ENCODE measurements at regions not wholly inside any gene's neighbourhood (a gene's known extent, or its start where the extent isn't known, plus 50 kb on each side); places are given as distances from the start of the nearest gene placed in this dataset.
"Not testable (repeated sequence)": the region's sequence is repeated elsewhere in the genome, so short reads cannot be mapped to it uniquely, and the experiment has no call there.

DNA sequence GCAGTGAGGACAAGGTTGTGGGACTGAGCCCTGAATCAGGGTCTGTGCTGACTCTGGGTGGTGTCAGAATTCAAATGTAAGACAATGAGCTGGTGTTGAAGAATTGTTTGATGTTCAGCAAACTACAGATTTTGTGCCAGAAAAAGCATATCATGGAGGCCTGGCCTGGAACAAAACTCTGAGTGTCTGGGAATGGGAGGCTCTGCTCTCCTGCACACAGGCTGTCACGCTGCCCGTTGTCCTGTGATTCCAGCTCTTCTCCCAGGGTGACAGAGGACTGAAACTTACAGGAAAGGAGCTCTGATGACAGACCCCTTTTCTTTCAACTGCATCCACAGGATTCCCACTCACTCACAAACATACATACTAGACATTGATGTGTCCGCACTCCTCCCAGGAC is 120.1 kb downstream of the ZNF486 start:
- no peak for DNase-seq

DNA sequence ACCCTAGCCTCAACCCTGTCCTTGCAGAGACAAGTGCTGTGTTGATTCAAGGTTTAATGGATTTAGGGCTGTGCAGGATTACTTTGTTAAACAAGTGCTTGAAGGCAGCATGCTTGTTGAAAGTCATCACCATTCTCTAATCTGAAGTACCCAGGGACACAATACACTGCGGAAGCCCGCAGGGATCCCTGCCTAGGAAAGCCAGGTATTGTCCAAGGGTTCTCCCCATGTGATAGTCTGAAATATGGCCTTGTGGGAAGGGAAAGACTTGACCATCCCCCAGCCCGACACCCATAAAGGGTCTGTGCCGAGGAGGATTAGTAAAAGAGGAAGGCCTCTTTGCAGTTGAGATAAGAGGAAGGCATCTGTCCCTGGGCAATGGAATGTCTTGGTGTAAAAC is 118.9 kb downstream of the ZNF486 start:
- peak; percentile 93 for DNase-seq

DNA sequence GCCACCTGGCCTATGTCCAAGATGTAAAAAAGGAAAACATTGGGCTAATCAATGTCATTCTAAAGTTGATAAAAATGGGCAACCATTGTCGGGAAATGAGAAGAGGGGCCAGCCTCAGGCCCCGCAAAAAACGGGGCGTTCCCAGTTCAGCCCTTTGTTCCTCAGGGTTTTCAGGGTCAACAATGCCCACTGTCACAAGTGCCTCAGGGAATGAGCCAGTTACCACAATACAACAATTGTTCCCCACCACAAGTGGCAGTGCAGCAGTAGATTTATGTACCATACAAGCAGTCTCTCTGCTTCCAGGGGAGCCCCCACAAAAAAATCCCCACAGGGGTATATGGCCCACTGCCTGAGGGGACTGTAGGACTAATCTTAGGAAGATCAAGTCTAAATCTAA is 112.5 kb downstream of the ZNF486 start:
- no peak for DNase-seq

DNA sequence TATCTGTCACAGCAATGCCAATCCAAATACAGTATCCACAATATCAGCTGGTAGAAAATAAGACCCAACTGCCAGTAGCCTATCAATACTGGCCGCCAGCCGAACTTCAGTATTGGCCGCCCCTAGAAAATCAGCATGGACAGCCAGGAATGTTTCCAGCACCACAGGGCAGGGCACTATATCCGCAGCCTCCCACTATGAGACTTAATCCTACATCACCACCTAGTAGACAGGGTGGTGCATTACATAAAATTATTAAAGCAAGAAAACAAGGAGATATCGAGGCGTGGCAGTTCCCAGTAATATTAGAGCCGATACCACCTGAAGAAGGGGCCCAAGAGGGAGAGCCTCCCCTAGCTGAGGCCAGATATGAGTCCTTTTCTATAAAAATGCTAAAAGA is 111.3 kb downstream of the ZNF486 start:
- no peak for DNase-seq

DNA sequence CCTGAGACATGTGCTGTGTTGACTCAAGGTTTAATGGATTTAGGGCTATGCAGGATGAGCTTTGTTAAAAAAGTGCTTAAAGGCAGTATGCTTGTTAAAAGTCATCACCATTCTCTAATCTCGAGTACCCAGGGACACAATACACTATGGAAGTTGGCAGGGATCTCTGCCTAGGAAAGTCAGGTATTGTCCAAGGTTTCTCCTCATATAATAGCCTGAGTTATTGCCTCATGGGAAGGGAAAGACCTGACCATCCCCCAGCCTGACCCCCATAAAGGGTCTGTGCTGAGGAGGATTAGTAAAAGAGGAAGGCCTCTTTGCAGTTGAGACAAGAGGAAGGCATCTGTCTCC is 109.7 kb downstream of the ZNF486 start:
- peak; percentile 47 for DNase-seq

DNA sequence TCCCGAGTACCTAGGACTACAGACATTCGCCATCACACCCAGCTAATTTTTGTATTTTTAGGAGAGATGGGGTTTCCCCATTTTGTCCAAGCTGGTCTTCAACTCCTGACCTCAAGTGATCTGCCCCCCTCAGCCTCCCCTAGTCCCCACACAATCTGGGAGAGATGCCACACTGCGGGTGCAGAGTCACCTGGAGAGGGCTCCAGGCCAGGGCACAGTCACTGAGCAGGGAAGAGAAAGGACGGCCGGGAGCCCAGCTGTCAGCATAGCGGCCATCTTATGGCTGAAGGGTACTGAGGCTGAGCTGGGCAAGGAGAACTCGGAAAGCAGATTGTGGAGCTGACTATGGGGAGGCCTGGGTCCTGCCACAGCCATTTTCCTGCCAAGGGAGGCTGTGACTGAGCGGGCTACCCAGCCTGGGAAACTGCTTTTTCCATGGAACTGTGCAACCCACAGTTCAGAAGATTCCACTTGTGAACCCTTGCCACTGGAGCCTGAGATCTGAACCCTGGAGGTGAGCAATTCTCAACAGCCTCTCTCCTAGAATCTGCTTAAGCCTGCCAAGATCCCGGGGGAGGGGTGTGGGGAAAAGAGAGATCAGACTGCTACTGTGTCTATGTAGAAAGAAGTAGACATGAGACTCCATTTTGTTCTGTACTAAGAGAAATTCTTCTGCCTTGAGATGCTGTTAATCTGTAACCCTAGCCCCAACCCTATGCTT is 109.2 kb downstream of the ZNF486 start:
- peak; percentile 47 for DNase-seq

DNA sequence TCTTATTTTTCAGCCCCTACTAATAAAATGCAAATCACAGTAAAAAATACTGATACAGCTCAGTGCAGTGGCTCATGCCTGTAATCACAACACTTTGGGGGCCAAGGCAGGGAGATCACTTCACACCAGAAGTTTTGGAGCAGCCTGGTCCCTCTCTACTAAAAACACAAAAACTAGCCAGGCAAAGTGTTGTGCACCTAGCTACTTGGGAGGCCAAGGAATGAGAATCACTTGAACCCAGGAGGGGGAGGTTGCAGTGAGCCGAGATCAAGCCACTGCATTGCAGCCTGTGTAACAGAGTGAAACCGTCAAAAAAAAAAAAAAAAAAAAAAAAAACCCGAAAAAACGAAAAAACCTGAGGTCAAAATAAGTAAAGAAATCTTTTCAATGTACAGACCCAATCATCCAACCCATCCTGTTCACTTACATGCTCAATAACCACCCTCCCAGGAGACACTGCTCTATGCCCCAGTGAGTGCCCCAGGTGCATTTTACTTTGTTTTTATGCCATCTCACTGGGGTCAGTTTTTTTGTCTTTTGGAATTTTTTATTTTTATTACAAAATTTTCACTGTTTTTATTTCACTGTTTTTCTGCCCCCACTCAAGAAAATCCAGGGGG is 107.0 kb downstream of the ZNF486 start:
- no peak for DNase-seq

DNA sequence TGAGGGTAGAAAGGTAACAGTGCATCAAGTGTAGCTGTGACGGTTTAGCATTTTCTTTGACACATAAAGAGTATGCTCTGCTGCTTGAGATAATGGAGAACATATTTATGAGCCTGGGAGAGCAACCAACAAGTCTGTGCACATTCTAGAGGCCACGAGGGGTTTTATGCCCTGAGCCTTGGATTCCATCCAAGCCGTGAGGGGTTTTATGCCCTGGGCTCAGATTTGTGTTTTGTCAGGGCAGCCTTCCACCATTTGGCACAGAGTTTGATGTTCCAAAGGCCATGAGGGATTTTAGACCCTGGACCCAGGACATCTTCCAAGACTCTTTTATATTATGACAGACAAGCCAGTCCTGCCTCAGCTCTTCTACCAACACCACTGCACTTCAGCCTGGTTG is 106.4 kb downstream of the ZNF486 start:
- no peak for DNase-seq

DNA sequence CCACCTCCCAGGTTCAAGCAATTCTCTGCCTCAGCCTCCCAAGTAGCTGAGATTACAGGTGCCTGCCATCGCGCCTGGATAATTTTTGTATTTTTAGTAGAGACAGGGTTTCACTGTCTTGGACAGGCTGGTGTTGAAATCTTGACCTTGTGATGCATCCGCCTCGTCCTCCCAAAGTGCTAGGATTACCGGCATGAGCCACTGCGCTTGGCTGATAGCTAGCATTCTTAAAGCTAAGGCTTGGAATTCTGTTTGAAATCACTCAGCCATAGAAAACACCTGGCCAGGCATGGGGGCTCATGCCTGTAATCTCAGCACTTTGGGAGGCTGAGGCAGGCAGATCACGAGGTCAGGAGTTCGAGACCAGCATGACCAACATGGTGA is 105.6 kb downstream of the ZNF486 start:
- not testable (repeated sequence) for DNase-seq

DNA sequence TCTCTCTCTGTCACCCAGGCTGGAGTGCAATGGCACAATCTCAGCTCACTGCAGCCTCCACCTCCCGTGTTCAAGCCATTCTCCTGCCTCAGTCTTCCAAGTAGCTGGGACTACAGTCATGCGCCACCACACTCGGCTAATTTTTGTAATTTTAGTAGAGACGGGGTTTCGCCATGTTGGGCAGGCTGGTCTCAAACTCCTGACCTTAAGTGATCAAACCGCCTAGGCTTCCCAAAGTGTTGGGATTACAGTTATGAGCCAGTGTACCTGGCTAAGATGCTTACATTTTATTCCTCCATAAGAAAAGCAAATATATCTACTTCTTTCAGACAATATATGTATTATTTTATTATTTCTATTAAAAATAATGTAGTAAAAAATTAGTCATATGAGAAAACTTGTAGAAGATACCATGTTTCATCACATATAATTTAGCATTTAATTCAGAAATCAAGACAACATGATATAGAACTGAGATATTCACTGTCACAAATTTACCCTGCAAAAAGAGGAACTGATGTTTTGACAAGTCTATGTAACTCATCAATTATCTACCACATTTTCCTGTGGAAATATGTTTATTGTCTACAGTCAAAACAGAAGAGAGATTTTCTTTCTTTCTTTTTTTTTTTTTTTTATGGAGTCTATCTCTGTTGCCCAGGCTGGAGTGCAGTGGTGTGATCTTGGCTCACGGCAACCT is 105.1 kb downstream of the ZNF486 start:
- not testable (repeated sequence) for DNase-seq

DNA sequence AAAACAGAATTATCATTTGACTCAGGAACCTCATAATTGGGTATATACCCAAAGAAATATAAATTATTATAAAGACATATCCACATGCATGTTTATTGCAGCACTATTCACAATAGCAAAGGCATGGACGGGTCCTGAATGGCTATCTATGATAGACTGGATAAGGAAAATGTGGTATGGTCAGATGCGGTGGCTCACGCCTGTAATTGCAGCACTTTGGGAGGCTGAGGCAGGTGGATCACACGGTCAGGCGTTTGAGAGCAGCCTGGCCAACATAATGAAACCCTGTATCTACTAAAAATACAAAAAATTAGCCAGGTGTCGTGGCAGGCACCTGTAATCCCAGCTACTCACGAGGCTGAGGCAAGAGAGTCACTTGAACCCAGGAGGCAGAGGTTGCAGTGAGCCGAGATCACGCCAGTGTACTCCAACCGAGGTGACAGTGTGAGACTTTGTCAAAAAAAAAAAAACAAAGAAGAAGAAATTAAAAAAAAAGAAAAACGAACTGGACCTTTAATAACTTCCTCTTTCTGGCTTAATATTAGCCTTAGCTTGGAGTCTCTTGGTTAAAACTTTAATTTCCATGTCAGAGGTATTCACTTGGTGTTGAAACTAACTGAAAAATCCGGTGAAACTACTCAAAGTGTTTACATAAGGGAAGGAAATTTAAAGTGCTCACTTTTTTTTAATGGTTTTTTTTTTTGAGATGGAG is 104.4 kb downstream of the ZNF486 start:
- no peak for DNase-seq

DNA sequence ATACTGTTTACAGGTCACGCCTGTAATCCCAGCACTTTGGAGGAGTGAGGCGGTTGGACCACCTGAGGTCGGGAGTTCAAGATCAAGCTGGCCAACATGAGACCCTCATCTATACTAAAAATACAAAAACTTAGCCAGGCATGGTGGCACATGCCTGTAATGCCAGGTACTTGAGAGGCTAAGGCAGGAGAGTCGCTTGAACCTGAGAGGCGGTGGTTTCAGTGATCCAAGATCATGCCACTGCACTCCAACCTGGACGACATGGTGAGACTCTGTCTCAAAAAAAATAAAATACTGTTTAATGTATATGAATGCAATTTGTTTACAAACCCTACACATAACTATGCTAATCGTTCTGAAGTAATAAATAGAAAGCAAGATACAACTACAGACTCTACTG is 102.4 kb downstream of the ZNF486 start:
- DNase-seq: no peak

DNA sequence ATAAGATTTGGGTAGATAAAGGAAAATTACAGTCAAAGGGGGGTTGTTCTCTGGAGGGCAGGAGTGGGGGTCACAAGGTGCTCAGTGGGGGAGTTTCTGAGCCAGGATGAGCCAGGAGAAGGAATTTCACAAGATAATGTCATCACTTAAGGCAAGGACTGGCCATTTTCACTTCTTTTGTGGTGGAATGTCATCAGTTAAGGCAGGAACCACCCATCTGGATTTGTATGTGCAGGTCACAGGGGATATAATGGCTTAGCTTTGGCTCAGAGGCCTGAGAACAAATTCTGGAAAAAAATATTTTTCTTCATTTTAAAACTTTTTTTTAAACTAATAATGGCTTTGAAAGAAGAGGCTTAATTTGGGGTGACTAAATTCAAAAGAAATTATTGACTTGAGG is 94.5 kb downstream of the ZNF486 start:
- DNase-seq: not testable (repeated sequence)

DNA sequence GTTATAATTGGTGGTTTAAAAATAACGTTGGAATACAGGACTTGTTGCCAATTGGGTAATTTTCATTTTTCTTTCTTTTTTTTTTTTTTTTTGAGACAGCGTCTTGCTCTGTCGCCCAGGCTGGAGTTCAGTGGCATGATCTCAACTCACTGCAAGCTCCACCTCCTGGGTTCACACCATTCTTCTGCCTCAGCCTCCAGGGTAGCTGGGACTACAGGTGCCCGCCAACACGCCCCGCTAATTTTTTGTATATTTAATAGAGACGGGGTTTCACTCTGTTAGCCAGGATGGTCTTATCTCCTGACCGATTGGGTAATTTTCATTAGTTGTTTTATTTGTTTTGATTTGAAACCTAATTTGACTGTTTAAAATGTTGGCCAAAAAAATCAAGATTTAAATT is 93.7 kb downstream of the ZNF486 start:
- not testable (repeated sequence) for DNase-seq

DNA sequence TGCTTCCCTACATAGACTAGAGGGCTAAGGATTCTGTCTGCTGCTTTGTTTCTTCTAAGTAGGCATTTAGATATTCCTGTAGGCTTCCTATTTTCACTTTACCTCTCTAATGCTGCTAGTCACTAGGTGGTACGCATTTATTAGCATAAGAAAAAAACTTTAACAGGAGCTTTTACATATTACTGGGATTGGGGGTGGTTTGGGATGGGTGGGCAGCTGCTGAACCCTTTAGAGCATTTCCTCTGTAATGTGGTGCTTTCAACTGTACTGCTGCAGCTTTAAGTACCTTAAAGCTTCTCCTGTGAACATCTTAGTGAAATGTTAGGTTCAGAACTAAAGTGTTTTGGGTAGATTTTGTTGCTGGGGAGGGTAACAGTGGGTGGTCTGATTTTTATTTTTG is 92.6 kb downstream of the ZNF486 start:
- no peak for DNase-seq

DNA sequence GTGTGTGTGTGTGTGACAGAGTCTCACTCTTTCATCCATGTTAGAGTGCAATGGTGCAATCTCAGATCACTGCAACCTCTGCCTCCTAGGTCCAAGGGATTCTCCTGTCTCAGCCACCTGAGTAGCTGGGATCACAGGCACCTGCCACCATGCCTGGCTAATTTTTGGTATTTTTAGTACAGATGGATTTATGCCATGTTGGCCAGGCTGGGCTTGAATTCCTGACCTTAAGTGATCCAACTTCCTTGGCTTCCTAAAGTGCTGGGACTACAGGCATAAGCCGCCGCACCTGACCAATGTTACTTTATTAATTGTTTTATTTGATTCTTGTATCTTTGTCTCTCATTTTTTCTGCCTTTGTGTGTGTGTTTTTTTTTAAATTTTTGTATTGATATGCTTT is 89.6 kb downstream of the ZNF486 start:
- no peak for DNase-seq

DNA sequence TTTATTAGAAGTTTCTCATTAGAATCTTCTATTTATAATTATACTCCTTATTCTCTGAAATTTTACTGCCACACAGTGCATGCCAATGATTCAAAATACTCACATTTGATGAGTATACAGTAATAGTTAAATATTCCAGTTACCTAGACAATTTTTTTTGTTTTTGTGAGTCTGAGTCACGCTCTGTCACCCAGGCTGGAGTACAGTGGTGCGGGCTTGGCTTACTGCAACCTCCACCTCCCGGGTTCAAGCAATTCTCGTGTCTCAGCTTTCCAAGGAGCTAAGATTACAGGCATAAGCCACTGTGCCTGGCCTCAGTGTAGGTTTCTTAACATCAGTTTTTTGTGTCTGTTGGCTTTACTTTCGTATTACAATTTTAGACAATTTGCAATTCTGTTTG is 87.1 kb downstream of the ZNF486 start:
- no peak for DNase-seq

DNA sequence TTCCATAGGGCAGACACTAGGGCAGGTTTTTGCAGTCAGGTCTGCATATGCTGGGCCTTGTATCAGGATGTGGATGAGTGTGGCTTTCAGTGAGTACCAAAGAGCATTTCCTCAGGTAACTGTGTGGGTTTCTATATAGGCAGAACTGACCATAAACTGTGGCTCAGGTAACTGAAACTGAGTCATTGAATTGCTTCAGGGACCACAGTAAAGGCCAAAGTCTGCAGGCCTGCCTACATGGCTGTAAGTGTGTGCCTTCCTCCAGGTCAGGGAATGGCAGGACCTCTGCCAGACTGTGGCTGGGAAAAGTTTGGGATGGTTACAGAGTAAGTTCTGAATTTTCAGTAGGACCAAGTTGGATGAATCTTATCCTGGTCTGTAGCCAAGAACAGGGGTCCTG is 85.6 kb downstream of the ZNF486 start:
- no peak for DNase-seq

DNA sequence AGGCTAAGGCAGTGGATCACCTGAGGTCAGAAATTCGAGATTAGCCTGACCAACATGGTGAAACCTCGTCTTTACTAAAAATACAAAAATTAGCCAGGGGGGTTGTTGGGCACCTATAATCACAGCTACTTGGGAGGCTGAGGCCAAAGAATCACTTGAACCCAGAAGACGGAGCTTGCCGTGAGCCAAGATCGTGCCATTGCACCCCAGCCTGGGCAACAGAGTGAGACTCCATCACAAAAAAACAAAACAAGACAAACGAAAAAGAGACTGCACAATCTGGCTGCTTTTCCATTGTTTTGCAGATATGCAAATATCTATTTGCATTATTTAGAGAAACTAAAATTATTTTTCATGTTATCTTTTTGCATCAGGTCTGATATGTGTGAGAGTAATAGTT is 83.6 kb downstream of the ZNF486 start:
- DNase-seq: no peak

DNA sequence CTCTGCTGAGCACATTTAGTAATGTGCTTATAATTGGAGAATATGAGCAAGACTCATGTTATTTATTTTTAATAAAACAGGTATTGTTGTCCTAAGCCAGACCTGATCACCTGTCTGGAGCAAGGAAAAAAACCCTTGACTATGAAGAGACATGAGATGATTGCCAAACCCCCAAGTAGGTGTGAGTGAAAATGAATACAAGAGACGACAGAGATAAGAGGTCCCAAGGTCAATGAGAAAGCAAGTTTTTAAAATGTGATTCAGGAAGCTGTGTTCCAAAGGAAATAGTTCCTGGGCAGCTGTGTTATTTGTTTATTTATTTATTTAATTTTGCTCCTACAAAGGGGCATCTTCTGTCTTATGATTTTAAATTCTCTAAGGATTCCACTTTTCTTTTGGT is 83.1 kb downstream of the ZNF486 start:
- peak; percentile 7 for DNase-seq
